ENCODE measurements at regions not wholly inside any gene's neighbourhood (a gene's known extent, or its start where the extent isn't known, plus 50 kb on each side); places are given as distances from the start of the nearest gene placed in this dataset.

DNA sequence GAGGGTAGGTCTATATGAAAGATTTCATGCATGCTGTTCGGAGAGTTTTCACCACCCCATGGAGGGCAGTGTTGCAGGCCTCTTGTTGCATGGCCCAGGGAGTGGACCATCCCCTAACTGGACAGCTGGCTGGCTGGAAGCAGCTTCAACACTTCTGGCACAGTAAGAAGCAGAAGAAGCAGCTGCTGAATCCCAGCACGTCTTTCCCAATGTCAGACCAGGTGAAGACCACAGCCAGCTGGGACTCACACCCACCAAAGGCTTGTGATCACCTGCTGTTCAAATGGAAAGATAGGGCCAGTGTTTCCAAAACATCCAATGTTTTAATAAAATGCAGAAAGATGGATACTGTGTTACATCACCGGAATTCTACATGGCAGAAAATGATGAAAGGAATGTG, 1423.6 kb downstream of the AACS start:
- no peak for DNase-seq

DNA sequence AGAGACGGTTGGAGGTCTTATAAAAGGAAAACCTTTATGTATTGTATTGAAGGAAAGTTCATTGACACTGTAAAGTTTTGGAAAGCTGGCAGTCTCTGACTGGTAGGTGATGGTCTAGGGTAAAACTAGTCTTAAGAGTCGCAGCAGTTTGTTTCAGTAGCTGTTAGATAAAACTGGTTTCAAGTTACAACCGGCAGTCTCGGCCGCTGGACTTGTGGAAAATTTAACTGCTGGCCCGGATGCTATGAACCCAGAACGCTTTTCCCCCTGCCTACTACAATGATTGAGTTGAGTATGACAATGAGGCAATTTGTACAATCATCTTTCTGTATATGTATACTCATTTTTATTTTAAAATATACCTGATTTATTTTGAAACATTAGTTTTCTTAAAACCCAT, 1426.9 kb downstream of the AACS start:
- no peak for DNase-seq

DNA sequence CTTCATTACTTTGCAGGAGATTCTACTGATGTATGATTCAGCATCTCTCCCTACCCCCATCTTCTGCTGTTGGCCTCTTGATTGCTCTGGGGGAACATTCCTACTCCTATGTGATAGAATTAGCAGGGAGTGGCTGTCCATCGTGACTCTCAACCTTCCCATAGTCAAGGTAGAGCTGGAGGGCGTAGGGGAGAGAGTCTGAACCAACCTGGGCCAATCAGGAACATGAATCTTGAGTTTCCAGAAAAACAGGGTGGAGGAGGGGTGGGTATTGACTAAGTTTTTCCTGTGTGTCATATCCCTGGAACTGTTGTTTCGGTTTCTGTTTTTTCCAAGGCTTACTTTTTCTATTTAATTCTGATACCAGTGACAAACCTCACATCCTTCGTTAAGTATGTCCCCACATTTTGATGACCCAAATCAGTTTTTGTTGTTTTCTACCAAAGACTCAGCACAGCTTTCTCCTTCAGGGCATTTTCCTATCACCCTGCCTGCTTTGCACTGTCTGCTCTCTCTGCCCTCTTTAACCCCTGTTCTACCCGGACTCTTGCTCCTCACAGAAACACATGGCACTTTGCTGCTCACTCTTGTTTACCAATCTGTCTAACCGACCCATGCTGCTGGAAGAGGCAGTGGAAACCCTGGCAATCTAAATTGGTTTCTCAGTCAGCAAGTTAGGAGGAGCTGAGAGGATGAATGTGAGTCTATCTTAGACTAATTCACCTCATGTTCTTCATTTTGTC, 1428.3 kb downstream of the AACS start:
- DNase-seq = no peak

DNA sequence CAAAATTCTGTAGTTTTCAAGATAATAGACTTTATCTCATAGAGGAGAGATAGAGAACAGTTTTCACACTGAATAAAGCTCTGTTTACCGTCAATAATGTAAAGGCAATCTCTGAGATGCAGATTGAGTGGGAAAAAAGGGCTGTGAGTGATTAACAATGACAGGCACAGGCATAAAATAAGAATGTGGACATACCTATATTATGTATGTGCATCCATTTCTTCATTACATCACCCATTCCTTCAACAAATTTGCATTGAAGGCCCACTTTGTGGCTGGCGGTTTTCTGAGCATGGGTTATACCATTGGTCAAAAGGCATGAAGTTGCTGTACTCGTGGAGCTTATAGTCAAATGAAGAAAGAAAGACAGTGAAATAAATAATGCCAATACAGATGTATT, 1431.0 kb downstream of the AACS start:
- DNase-seq = no peak

DNA sequence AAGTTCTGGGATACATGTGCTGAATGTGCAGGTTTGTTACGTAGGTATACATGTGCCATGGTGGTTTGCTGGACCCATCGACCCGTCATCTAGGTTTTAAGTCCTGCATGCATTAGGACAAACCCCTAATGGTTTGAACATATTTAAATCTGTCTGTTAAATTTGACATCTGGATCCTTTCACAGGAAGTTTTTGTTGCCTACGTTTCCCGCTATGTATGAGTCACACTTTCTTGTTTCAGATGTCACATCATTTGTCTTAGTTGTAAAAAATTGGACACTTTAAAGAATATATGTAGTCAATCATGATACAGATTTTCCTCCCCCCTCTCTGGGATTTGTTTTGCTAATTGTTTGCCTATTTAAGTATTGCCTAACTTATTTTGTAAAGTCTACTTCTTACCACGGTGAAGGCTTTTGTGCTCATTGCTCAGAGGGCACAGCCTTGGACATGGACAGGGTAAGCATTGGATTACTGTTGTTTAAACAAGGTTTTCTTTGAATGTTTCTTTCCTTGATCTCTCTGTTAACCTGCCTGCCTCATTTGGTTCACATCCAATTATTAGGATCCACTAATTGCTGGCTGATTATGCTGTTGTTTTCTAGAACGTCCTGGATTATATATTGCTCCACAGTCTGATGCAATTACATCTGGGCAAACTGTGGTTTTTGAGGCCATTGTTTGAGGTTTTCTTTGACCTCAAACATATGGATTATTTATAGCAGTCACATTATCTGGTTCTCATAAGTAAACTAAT, 1441.4 kb downstream of the AACS start:
- DNase-seq = no peak

DNA sequence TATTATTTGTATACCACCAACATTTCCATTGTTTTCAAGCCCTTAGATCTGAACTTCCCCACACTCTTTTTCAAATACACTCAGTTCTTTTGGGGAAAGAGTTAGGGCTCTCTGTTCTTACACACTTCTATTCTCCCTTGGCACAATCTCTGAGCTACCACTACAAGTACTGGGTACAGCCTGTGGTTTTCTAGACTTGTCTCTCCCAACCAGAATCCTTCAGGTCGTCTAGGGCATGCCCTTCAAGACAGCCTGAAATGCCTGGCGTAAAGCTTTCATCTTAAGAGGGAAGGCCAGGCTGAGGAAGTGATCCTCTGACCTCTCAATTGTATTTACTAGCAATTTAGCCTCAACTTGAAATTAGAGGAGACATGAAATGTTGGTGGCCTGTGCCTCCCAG, 1442.0 kb downstream of the AACS start:
- no peak for DNase-seq

DNA sequence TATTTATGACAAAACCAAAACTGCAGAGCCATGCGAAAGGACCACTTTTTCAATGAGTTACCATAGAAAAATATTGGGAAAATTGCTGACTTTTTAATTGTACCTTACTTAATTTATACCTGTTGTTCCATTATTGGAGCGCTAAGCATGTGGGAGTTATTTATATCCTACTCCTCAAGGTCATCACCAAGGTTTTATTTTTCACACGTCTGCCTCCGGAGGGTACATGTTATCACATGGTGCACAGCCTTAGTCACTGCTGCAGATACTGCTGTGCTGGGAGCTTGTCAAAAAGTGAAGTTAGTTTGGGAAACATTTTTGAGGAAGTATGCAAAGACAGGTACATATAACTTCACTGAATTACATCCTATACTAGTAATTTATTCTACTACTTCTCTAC, 1444.3 kb downstream of the AACS start:
- no peak for DNase-seq

DNA sequence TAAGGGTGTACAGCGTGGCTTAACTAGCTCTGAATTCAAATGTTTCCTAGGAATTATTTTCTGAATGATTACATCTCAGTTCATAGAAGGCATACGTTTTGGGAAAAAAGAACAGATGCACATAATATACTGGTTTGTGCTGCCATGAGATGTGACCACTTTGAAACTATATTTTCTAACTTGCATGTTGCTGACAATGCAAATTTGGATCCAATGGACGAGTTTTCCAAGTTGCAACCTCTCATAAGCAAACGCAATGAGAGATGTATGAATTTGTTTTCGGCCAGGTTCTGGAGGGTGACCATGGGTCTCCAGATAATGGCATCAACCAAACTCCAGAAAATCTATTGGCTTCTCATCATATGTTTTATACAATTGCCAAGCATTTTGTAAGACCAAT, 1445.4 kb downstream of the AACS start:
- no peak for DNase-seq

DNA sequence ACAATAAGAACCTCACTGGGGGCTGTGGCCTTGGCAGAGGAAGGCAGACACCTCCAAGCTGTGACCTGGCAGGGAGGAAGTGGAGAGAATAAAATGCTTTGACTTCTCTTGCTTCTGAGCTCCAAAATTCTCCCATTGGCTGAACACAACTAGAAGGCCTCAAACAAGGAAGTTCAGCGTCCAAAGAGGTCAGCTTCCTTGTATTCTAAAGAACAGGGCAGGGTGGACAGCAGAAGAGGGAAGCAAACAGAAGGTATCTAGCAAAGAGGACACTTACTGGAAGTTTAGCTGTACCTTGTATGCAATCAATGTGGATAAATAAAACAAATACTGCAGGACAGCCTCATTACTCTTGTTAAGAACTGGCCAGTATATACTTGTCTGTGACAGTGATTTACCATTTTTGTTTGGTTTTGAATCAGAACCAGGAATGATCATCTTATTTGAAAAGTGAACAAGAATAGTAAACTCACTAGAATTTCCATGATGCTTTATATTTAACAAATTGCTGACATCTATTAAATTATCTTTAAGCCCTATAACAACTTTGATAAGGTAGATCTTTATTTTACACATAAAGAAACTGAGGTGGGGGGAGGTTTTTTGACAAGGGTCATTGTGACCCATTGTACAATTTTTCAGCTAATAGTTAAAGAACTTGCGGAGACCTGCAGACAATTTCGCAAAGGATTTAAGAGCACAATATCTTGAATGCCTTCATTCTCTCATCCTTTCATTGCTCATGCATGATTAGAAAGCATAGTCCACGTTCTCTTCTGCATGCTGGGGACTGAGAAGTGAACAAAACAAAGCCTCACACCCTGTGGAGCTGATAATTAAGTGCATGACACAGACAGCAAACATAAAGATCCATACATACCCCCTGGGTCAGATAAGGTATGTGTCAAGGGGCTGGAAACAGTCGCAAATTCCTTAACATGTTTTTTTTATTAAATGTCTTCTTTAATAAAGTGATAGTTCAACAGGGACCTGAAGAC, 1448.0 kb downstream of the AACS start:
- DNase-seq = no peak

DNA sequence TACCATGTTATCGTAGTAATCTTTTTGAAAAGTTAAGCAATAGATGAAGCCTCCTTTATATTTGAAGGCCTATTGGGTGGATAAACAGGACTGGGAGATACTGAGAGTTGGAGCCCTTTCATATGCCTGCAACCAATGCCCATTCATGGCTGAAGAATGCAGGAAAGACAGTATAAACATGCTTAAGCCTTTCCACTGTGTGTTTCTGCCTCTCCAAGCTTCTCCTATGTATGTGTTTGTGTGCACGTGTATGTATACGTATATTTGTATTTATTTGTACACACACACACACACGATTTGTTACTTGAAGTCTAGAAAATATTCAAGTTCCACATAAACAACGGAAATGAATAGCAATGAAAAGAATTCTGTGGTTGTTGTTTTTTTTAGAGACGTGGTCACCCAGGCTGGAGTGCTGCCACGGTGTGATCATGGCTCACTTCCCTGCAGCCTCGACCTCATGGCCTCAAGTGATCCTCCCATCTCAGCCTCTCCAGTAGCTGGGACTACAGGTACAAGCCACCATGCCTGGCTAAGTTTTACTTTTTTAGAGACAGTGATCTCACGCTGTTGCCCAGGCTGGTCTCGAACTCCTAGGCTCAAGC, 1453.5 kb downstream of the AACS start:
- DNase-seq = no peak

DNA sequence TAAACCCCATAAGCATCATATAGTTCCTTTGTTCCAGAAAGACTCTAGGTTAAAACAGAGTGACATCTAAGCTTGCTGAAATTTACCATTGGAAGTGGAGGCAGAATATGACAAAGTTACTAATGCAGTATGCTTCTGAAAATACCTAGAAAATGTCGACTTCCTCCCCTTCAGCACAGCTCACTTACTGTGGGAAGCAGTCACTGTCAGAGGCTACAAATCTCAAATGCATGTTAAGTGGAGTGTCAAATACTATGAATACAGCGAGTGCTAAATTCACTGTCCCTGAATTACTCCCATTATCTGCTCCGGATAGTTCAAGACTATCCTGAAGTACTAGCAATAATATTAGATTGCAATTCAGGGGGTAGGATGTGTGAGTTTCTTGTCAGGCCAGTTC, 1454.6 kb downstream of the AACS start:
- DNase-seq = no peak

DNA sequence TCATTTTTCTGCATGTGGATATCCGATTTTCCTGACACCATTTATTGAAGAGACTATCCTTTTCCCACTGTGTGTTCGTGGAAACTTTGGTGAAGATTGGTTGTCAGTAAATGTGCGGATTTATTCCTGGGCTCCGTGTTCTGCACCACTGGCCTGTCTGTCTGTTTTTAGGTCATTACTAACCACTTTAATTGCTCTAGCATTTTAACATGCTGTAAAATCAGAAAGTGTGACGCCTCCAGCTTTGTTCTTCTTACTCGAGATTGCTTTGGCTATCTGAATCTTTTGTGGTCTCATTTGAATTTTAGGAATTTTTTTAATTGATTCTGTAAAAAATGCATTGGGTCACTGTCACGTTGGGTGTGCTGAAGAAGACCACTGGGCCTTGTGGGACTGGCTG, 1458.7 kb downstream of the AACS start:
- DNase-seq = no peak

DNA sequence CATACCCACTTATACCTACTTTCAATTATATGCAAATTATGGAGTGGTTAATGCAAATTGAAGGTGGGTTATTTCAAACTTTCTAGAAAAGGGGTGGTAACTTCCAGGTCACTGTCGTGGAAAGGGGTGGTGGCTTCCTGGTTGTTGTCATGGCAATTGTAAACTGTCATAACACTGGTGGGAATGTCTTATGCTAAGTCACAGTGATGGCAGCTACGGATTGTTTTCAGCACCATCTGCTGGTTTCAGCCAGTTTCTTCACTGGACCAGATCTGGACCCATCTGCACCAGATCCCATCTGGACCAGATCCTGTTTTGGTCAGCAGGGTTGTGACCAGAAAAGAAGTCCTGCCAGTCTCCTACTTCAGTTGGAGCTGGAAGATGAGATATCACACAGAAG, 1469.3 kb downstream of the AACS start:
- DNase-seq = no peak

DNA sequence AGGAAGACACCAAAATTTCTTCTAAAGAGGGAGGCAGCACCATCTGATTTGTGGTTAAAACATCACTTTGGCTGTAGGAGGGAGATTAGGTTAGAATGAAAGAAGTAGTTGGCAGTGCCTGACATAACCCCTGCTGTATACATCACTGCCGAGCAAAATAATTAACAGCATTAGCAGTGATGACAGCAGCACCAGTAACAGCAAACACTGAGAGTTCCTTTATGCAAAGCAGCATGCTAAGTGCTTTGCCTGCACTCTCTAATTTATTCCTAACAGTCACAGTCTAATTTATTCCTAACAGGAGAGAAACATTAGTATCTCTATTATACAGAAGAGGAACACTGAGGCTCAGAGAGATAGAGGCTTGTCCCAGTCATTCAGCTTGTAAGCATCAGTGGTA, 1469.7 kb downstream of the AACS start:
- DNase-seq = no peak

DNA sequence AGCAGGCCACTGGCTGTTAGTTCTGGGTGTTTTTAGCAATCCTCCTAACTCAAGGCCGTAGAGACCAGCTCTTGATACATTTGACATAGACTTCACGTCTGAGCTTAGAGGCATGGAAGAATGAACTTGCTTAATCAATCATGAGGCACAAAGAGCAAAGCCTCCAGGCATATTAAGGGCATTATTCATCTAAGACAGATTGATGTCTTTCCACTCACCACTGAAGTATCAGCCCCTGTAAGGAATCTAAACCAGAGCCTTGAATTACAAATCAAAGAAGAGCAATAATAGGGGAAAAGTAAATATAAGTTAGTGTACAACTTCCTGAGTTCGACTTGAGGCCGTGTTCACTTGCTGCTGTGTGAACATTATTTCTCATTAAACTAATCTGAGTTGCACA, 1470.7 kb downstream of the AACS start:
- DNase-seq = no peak

DNA sequence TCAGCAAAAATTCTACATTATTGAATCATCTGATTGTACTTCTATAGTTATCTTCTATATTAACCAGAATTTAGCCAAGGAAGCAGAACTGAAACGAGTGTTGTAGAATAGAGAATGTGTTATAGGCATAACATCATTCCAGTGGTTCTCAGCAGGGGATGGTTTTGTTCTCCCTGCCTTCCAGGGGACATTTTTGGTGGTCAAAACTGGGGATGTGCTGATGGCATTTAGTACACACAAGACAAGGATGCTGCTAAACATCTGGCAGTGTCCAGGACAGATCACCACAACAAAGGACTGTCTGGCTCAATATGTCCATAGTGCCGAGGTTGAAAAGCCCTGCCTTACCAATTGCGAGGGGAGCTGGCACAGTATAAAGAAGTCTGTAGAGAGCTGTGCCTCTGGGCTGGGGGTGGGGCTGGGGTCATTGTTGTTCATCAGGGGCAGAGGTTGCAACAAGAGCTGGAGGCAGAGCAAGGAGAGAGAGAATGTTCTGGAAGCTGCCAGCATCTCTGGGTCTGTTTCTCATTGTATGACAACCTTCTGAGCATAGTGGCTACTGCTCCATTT, 1472.8 kb downstream of the AACS start:
- no peak for DNase-seq

DNA sequence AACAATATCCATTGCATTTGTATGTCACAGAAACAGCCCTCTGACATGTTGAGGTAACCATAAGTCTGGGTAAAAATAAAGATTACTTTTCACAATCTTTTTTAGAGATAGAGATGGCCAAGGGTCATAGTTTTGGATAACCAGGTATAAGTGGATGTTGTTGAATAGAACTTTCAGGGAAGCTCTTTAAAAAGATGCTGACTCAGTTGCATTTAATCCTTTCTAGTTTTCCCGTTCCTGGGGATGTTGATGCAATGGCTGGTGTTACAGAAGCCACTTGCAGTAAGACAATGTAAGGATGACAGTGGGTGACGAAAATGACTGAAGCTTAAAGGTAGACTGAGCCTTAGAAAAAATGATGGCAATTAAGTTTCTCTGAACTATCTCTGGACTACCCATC, 1473.7 kb downstream of the AACS start:
- no peak for DNase-seq

DNA sequence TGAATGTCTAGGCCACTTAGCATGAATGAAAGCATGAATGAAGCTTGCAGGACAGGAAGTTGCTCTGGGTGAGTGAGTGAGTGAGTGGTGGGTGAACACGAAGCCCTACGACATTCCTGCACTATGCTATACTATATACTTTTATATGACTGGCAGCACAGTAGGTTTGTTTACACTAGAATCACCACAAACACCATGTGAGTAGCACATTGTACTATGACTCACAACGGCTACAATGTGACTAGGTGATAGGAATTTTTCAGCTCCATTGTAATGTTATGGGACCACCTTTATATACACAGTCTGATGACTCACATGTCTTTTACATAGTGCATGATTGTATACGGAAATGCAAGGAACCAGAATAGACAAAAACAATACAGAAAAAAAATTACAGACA, 1480.2 kb downstream of the AACS start:
- DNase-seq = no peak

DNA sequence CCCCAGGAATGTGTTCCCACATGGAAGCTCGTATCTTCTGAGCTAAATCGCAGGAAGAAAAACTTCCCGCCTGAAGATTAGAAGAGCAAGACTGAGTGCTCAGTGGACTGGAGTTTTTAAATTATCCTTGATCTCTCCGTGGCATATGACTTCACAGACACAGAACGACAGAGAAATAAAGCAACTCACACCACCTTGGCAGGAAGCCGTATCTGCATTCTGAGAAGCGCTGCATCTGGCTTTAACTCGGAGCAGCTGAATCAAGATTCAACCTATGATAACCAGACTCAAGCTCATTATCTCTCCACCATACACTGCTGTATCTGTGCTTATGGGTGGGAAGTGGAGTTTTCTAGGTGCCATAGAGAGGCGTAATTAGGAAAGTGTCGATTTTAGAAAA, 1482.7 kb downstream of the AACS start:
- DNase-seq = no peak

DNA sequence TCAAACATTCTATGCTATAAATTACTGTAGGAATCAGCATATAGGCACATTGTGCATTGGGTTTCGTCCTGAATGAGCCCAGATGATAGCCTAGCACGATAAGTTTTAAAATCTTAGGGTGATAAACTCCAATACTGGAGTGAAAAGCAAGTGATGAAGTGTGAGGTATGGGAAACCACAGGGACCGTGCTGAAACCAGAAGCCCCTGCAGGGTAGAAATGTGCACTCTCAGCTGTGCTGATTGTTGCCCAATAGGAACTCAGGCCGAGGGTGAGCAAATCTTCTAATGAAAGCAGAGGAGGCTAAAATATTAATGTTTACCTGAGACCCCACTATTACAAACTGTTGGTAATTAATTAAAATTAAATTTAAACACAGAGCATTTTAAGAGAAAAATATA, 1486.6 kb downstream of the AACS start:
- DNase-seq = no peak

DNA sequence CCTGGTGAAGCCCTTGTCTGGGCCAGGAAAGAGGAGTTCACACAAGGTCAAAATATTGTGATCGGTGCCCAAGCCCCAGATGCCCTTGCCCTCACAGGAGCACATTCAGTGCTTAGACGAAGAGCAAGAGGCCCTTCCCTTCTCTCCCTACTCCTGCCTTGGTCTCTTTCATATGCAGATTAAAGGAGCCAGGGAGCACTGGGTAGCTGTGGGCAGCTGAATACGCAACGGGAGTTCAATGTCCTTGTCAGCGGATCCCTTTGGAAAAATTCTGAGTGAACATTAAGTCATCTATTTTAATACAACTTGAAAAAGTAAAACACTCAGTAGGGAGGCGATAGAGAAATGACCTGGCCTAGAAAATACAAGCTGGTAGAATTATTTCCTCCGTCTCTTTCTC, 1489.4 kb downstream of the AACS start:
- DNase-seq = no peak

DNA sequence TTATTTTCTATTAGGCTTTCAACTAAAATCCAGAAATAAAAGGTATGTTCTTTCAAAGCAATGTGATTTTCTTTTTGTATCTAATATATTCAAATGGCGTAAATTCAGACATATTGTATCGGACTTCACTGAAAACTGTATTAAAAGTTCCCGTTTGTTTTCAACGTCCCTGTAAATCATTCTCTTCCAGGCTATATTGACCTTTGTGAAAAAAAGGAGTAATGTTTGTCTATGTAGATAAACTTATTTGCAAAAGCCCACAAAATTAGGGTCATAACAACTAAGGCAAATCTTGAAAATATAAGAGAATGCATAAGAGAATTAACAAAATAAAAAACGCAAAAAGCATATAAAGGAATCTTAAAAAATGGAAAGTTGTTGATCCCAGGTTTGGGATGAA, 1492.4 kb downstream of the AACS start:
- DNase-seq = no peak

DNA sequence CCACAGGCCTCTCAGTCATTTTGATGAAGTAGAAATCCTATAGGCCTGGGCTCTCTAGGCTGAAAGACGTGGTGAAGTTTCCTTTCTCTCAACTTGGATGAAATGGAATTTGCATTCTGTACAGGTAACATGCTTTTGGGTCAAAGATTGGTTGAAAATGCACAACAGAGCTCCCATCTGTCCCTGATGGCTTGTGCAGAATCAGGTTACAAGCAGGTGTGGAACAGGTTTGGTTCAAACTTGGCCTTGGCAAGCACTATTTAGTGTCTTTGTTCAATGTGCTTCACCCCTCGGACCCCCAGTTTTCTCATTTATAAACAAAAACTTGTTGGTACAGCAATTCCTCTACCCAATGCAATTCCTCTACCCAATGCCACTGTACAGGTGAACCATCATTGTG, 1493.0 kb downstream of the AACS start:
- DNase-seq = no peak
